Pancreas (tissue), 10 donors: ENCODE measurements at regions not wholly inside any gene's neighbourhood (a gene's known extent, or its start where the extent isn't known, plus 50 kb on each side); places are given as distances from the start of the nearest gene placed in this dataset.
A peak's percentile ranks its signal among the peaks of the same experiment; 100 is the strongest.
"Not testable (repeated sequence)": the region's sequence is repeated elsewhere in the genome, so short reads cannot be mapped to it uniquely, and the experiment has no call there.

Source experiments
- ATAC-seq, 4 donors: fragments of 200-7000 bp; cut with Tn5 transposase; one replicate each; pipeline versions ENCODE4 v1.8.0 to v1.9.1; 2020; ENCODE audit warnings: mild to moderate bottlenecking in 4 of 4, moderate library complexity in 4 of 4
- DNase-seq, 6 donors: peaks; one replicate each; pipeline ENCODE4 v3.0.0-alpha.2; 2020
- FAIRE-seq: peaks from 2 replicates; lab custom pipeline; 2012; peaks lifted over from hg19 to GRCh38; lab: Jason Lieb, UNC
- H3K27ac ChIP-seq, 4 donors: fragments of 200-600 bp; sonication (generic); 1 replicate in 3 of 4; 2 replicates in 1 of 4; pipeline versions ENCODE4 v1.5.0 to v1.8.0; 2020
- H3K27me3 ChIP-seq, 4 donors: fragments of 200-600 bp; one replicate each; pipeline ENCODE4 v1.8.0; 2021
- H3K36me3 ChIP-seq, 3 donors: fragments of 200-600 bp; sonication (generic) in 1 of 3; one replicate each; pipeline versions ENCODE4 v1.5.0 to v1.8.0; 2020 to 2021
- H3K4me1 ChIP-seq, 3 donors: fragments of 200-600 bp; one replicate each; pipeline ENCODE4 v1.8.0; 2021
- H3K4me3 ChIP-seq, 4 donors: fragments of 200-600 bp; sonication (generic) in 2 of 4; one replicate each; pipeline versions ENCODE4 v1.5.0 to v1.8.0; 2020 to 2021
- H3K9me3 ChIP-seq, 4 donors: fragments of 200-600 bp; one replicate each; pipeline ENCODE4 v1.8.0; 2021
- WGBS, 2 donors: extraction: QIAGEN DNeasy Blood & Tissue Kit; methylation state at CpG; one replicate each; pipeline ENCODE4 v1.1.7; 2013; 5-methylcytosine and 5-hydroxymethylcytosine counted together
- intact Hi-C, 3 donors: fragments of 100-400 bp; cut with DNase I; formaldehyde crosslinking; loops; one replicate each; pipeline versions ENCODE4 v1.11.1 to v1.14.2; 2022
- TF ChIP-seq, protein P1 (sequence below), 4 donors: fragments of 200-600 bp; sonication (generic) in 3 of 4; IDR thresholded peaks; one replicate each; pipeline versions ENCODE4 v1.5.0 to v1.8.0; 2021; ENCODE audit warnings: antibody characterized with exemption in 4 of 4
- donor health status: healthy with polysubstance abuse.
- donor health status: DM: no; HTN: no; CAD: no; lungs with moderate emphysema.
- donor health status: DM: no; HTN: no; CAD: no.
- donor health status: control.
- donor health status: control.
- donor health status: Bipolar disorder and iron deficiency.
- donor health status: DM: yes; HTN: yes; CAD: no.
- donor health status: DM: no; HTN: no; CAD: no.
- donor health status: DM: no; HTN: no; CAD: no.
- donor health status: DM: yes; HTN: yes; CAD: no.

DNA sequence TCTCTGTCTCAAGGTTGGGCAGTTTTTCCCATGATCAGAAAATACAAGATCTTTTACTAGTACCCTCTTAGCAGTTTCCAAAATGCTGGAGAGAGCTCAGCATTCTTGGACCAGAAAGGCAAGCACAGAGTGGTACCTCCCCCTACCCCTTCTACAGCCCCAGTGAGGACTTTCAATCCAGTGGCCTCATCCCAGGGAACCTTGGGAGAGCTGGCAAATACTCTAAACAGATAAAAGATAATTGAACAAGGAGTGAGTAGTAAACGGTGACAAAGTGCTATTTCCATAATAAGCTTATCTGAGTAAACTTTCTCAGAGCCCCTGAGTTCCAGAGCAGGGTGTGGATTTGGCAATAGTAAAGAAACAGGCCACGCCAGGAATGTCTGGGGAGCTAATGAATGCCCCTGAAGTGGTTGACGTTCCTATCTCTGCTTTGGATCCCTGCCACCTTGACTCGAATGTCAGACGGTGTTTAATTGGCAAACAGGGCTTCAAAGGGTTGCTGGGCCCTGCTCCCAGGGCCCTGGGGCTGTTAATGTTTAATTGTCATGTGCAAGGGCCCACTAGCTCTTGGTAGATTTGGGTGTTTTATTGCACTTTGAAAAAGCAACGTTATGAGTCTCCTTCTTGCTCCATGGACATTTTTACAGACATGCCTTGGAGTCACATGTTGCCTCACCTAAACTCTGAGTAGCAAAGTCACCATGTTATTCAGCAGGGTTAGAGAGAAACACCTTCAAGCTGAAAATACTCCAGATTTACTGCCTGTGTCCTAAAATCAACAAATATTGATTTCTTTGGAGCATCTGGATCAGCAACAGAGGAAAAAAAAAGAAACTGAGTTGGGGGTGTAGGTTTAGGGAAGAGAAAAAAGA, 239.9 kb downstream of the CYRIA start:
- TF ChIP-seq, protein P1, sequence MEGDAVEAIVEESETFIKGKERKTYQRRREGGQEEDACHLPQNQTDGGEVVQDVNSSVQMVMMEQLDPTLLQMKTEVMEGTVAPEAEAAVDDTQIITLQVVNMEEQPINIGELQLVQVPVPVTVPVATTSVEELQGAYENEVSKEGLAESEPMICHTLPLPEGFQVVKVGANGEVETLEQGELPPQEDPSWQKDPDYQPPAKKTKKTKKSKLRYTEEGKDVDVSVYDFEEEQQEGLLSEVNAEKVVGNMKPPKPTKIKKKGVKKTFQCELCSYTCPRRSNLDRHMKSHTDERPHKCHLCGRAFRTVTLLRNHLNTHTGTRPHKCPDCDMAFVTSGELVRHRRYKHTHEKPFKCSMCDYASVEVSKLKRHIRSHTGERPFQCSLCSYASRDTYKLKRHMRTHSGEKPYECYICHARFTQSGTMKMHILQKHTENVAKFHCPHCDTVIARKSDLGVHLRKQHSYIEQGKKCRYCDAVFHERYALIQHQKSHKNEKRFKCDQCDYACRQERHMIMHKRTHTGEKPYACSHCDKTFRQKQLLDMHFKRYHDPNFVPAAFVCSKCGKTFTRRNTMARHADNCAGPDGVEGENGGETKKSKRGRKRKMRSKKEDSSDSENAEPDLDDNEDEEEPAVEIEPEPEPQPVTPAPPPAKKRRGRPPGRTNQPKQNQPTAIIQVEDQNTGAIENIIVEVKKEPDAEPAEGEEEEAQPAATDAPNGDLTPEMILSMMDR (IDR thresholded peaks at IDR 0.05): no peak
- H3K4me1 ChIP-seq: peaks cover 10 to 16% (median 14%) of the 10 kb centered on the region in 3 donors
- H3K27ac ChIP-seq: peak overlapping the region in 2 of 4 donors; percentile 20 to 39
- ATAC-seq (peak; percentile 88 to 96 (median 92)), FAIRE-seq (no peak), DNase-seq (peak in 4 of 6 donors; percentile 62 to 88 (median 78))
- no peaks in the 10 kb centered on the region for H3K9me3 ChIP-seq
- H3K27me3 ChIP-seq: no peaks in the 10 kb centered on the region
- H3K36me3 ChIP-seq: no peaks in the 10 kb centered on the region
- intact Hi-C loops: no loop called here
- H3K4me3 ChIP-seq: no peak overlapping the region
- WGBS, 2 donors: 2 to 4% methylated on average over 6 of the region's 6 CpGs

DNA sequence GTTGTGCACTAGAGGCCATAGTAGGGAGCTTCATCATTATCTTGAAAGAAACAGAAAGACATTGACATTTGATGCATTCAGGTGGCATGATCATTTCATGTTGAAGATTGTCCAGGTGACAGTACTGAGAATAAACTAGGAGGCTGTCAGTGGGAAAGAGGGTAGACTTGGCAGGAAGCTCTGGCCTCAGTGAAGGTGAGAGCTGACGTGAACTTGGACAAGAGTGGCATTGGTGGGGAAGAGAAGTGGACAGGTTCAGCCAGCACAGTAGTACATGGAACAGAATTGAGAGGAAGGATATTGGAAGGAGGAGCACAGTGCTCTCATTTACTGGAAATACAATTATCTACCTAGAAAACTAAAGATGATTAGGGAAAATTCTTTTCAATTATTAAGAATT, 245.2 kb downstream of the CYRIA start:
- ATAC-seq (no peak), DNase-seq (no peak), FAIRE-seq (no peak)
- no peak overlapping the region for H3K27ac ChIP-seq
- H3K4me1 ChIP-seq: peaks cover 0 to 5% (median 4%) of the 10 kb centered on the region in 3 donors
- WGBS, 2 donors: 83 to 85% methylated on average over 1 of the region's 1 CpG
- intact Hi-C loops: no loop called here
- TF ChIP-seq, protein P1 (IDR thresholded peaks at IDR 0.05): no peak
- H3K4me3 ChIP-seq: no peak overlapping the region
- no peaks in the 10 kb centered on the region for H3K36me3 ChIP-seq
- H3K9me3 ChIP-seq: no peaks in the 10 kb centered on the region
- H3K27me3 ChIP-seq: no peaks in the 10 kb centered on the region

DNA sequence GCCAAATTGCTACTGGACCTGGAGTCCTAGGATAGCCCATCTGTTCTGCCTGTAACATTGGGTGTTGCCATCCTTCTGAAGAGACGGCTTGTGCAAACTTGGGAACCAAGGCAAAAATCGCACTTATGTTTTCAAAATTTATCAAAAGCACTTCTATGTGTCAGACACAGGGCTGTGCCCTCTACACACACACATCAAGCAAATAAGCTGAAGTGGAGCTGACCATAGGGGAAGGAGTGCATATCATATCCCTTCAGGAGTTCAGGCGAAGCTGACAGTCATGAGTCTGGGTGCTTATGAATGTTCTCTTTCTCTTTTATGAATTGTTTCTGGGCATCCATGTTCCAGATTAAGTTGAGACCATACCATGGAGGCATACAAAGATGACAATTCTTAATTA, 247.9 kb downstream of the CYRIA start:
- DNase-seq (no peak), ATAC-seq (no peak), FAIRE-seq (no peak)
- H3K27ac ChIP-seq: no peak overlapping the region
- no peaks in the 10 kb centered on the region for H3K4me1 ChIP-seq
- no peaks in the 10 kb centered on the region for H3K27me3 ChIP-seq
- intact Hi-C loops: no loop called here
- WGBS, 2 donors: 88 to 93% methylated on average over 3 of the region's 3 CpGs
- no peaks in the 10 kb centered on the region for H3K36me3 ChIP-seq
- TF ChIP-seq, protein P1 (IDR thresholded peaks at IDR 0.05): no peak
- H3K9me3 ChIP-seq: no peaks in the 10 kb centered on the region
- no peak overlapping the region for H3K4me3 ChIP-seq

DNA sequence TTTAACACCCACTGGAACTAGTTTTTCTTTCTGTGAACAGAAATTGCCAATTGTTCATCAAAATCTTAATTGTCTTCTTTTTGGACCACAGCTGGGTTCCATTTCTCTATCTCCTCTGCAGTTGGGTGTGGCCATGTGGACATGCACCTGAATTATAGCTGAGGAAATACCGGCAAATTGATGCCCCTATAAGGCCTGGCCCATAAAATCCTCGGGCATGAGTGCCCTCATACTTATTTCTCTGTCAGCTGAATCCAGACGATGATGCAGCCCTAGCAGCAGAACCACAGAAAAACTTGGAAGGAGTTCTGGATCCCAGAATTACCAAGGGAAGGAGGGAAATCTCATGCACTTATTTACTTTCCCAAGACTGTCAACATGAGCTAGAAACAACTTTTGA, 249.0 kb downstream of the CYRIA start:
- Histone ChIP-seq H3K27ac (no peak overlapping the region), H3K9me3 (no peaks in the 10 kb centered on the region), H3K4me3 (no peak overlapping the region), H3K36me3 (no peaks in the 10 kb centered on the region), H3K27me3 (no peaks in the 10 kb centered on the region), H3K4me1 (no peaks in the 10 kb centered on the region)
- FAIRE-seq: no peak
- DNase-seq: no peak
- ATAC-seq: no peak
- TF ChIP-seq, protein P1 (IDR thresholded peaks at IDR 0.05): no peak
- 49 to 85% methylated on average over 3 of the region's 3 CpGs for WGBS, 2 donors
- intact Hi-C loops: no loop called here

DNA sequence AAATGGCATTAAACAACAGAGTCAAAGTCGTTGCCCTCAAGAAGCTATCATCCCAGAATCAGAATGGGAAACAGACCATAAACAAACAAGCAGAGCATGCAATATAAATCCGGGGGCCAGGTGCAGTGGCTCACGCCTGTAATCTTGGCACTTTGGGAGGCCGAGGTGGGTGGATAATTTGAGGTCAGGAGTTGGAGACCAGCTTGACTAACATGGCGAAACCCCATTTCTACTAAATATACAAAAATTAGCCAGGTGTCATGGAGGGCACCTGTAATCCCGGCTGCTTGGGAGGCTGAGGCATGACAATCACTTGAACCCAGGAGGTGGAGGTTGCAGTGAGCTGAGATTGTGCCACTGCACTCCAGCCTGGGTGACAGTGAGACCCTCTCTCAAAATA, 249.8 kb downstream of the CYRIA start:
- H3K36me3 ChIP-seq, H3K27me3 ChIP-seq, H3K4me1 ChIP-seq, intact Hi-C loops, H3K4me3 ChIP-seq, ATAC-seq, DNase-seq, FAIRE-seq, H3K9me3 ChIP-seq, H3K27ac ChIP-seq: not testable (repeated sequence)
- 79 to 87% methylated on average over 6 of the region's 6 CpGs for WGBS, 2 donors
